H1 (cell line): ENCODE measurements at regions not wholly inside any gene's neighbourhood (a gene's known extent, or its start where the extent isn't known, plus 50 kb on each side); places are given as distances from the start of the nearest gene placed in this dataset.

Experiments used
- CTCF ChIA-PET: fragments of 300-600 bp; sonication (Branson Sonifier 250); formaldehyde crosslinking; loops from one replicate; lab custom pipeline; 2021; ENCODE audit not compliant: partially characterized antibody; lab: Charles Lee
- POLR2A ChIA-PET: fragments of 300-600 bp; sonication (Branson Sonifier 250); formaldehyde crosslinking; loops from one replicate; lab custom pipeline; 2021; ENCODE audit warnings: inconsistent platforms; ENCODE audit not compliant: partially characterized antibody; lab: Charles Lee
- DNase-seq, 2 experiments: peaks; one replicate each; pipeline versions ENCODE4 v3.0.0 to v3.0.0-alpha.2; 2010 to 2022; ENCODE audit warnings: low spot score in 2 of 2, low read depth in 1 of 2, mixed read lengths in 1 of 2
- FAIRE-seq: peaks from 2 replicates; lab custom pipeline; 2011; peaks lifted over from hg19 to GRCh38; lab: Jason Lieb, UNC
- H2AFZ ChIP-seq: 2 replicates; pipeline ENCODE4 v1.8.1; 2012; ENCODE audit warnings: low read length, inconsistent platforms
- H2AK5ac ChIP-seq: 2 replicates; pipeline ENCODE4 v1.6.1; 2013; ENCODE audit warnings: low read depth, low read length
- H2BK120ac ChIP-seq: replicated peaks from 2 replicates; pipeline ENCODE3; 2013; ENCODE audit warnings: low read depth, low read length, inconsistent platforms
- H2BK12ac ChIP-seq: 2 replicates; pipeline ENCODE4 v1.6.1; 2013; ENCODE audit warnings: low read depth, low read length
- H2BK15ac ChIP-seq: 2 replicates; pipeline ENCODE4 v1.6.1; 2013; ENCODE audit warnings: low read length
- H2BK20ac ChIP-seq: 2 replicates; pipeline ENCODE4 v1.6.1; 2013; ENCODE audit warnings: low read length
- H2BK5ac ChIP-seq: 2 replicates; pipeline ENCODE4 v1.6.1; 2013; ENCODE audit warnings: low read depth, low read length
- H3K14ac ChIP-seq: 2 replicates; pipeline ENCODE4 v1.6.1; 2013; ENCODE audit warnings: inconsistent platforms; ENCODE audit not compliant: insufficient read length
- H3K18ac ChIP-seq: 2 replicates; pipeline ENCODE4 v1.6.1; 2013; ENCODE audit warnings: low read length; ENCODE audit errors: extremely low read depth
- H3K23ac ChIP-seq: 2 replicates; pipeline ENCODE4 v1.6.1; 2013; ENCODE audit warnings: inconsistent platforms; ENCODE audit not compliant: insufficient read length
- H3K23me2 ChIP-seq: 2 replicates; pipeline ENCODE4 v1.6.1; 2013; ENCODE audit warnings: low read depth, low read length
- H3K27ac ChIP-seq: 2 replicates; pipeline ENCODE4 v1.6.1; 2011; ENCODE audit warnings: low read depth, low read length, inconsistent platforms
- H3K27me3 ChIP-seq, 4 experiments: replicated peaks in 1 of 4; 1 replicate in 1 of 4; 2 replicates in 3 of 4; pipeline versions ENCODE4 v1.6.1 to v1.8.1; 2011 to 2013; ENCODE audit warnings: low read length in 3 of 4, mild to moderate bottlenecking in 3 of 4, inconsistent platforms in 2 of 4, mixed read lengths in 2 of 4, moderate library complexity in 1 of 4; ENCODE audit not compliant: control insufficient read depth in 3 of 4, insufficient read depth in 3 of 4; ENCODE audit errors: extremely low read depth in 1 of 4
- H3K36me3 ChIP-seq, 4 experiments: 2 replicates each; pipeline versions ENCODE4 v1.6.1 to v1.8.1; 2011 to 2013; ENCODE audit warnings: mild to moderate bottlenecking in 4 of 4, low read length in 3 of 4, moderate library complexity in 2 of 4, control low read depth in 1 of 4, inconsistent platforms in 1 of 4; ENCODE audit not compliant: insufficient read depth in 4 of 4, control insufficient read depth in 2 of 4
- H3K4ac ChIP-seq: replicated peaks from 2 replicates; pipeline ENCODE3; 2013; ENCODE audit warnings: low read length, low read depth, mixed read lengths, inconsistent platforms; ENCODE audit not compliant: insufficient read length
- H3K4me1 ChIP-seq, 4 experiments: replicated peaks in 1 of 4; 1 replicate in 1 of 4; 2 replicates in 3 of 4; pipeline versions ENCODE4 v1.6.1 to v1.8.1; 2011 to 2013; ENCODE audit warnings: low read length in 3 of 4, inconsistent platforms in 2 of 4, mixed read lengths in 1 of 4; ENCODE audit not compliant: insufficient read depth in 4 of 4, control insufficient read depth in 3 of 4
- H3K4me2 ChIP-seq, 2 experiments: 2 replicates each; pipeline versions ENCODE4 v1.6.1 to v1.8.1; 2011 to 2013; ENCODE audit warnings: low read depth in 2 of 2, low read length in 2 of 2, control low read depth in 1 of 2, inconsistent platforms in 1 of 2, mild to moderate bottlenecking in 1 of 2; ENCODE audit not compliant: insufficient read depth in 1 of 2
- H3K4me3 ChIP-seq, 4 experiments: fragments of 200-600, 300-600 bp in 1 of 4; sonication (generic), shearing (Covaris generic), sonication (Bioruptor Twin) in 1 of 4; 2 replicates each; pipeline versions ENCODE4 v1.5.1 to v1.8.1; 2011 to 2016; ENCODE audit warnings: low read length in 4 of 4, low read depth in 3 of 4, control low read depth in 2 of 4, inconsistent platforms in 2 of 4, mild to moderate bottlenecking in 2 of 4, mixed read lengths in 1 of 4, moderate library complexity in 1 of 4; ENCODE audit not compliant: insufficient read depth in 2 of 4; ENCODE audit errors: extremely low read depth in 1 of 4
- H3K56ac ChIP-seq: replicated peaks from 2 replicates; pipeline ENCODE3; 2013; ENCODE audit warnings: low read depth, mild to moderate bottlenecking, mixed read lengths, low read length, inconsistent platforms; ENCODE audit not compliant: insufficient read length
- H3K79me1 ChIP-seq: 2 replicates; pipeline ENCODE4 v1.6.1; 2013; ENCODE audit warnings: low read depth, low read length, control low read depth
- H3K79me2 ChIP-seq, 2 experiments: 2 replicates each; pipeline versions ENCODE4 v1.6.1 to v1.8.1; 2012 to 2013; ENCODE audit warnings: low read length in 2 of 2, mild to moderate bottlenecking in 2 of 2, inconsistent platforms in 1 of 2; ENCODE audit not compliant: insufficient read depth in 2 of 2, control insufficient read depth in 1 of 2
- H3K9ac ChIP-seq, 4 experiments: replicated peaks in 1 of 4; 1 replicate in 1 of 4; 2 replicates in 3 of 4; pipeline versions ENCODE4 v1.6.1 to v1.8.1; 2011 to 2013; ENCODE audit warnings: low read depth in 3 of 4, low read length in 3 of 4, control low read depth in 2 of 4, mild to moderate bottlenecking in 2 of 4, moderate library complexity in 2 of 4, inconsistent platforms in 1 of 4; ENCODE audit errors: extremely low read depth in 1 of 4
- H3K9me3 ChIP-seq, 2 experiments: 2 replicates each; pipeline versions ENCODE4 v1.6.1 to v1.8.1; 2012 to 2013; ENCODE audit warnings: mild to moderate bottlenecking in 2 of 2, moderate library complexity in 2 of 2, control low read depth in 1 of 2, inconsistent platforms in 1 of 2, low read depth in 1 of 2, low read length in 1 of 2, mixed read lengths in 1 of 2; ENCODE audit not compliant: insufficient read depth in 2 of 2
- H4K20me1 ChIP-seq, 2 experiments: replicated peaks in 1 of 2; 2 replicates each; pipeline versions ENCODE3 to v1.8.1; 2011 to 2013; ENCODE audit warnings: inconsistent platforms in 2 of 2, low read length in 2 of 2, mild to moderate bottlenecking in 1 of 2; ENCODE audit not compliant: insufficient read depth in 2 of 2, control insufficient read depth in 1 of 2
- H4K5ac ChIP-seq: 2 replicates; pipeline ENCODE4 v1.6.1; 2013; ENCODE audit warnings: low read length, low read depth, mixed read lengths, inconsistent platforms; ENCODE audit not compliant: insufficient read length
- H4K8ac ChIP-seq: 2 replicates; pipeline ENCODE4 v1.8.0; 2013; ENCODE audit warnings: mild to moderate bottlenecking, moderate library complexity, low read length, inconsistent platforms; ENCODE audit not compliant: insufficient read depth; ENCODE audit errors: extremely low read depth
- H4K91ac ChIP-seq: replicated peaks from 2 replicates; pipeline ENCODE3; 2013; ENCODE audit warnings: low read length, mixed read lengths, inconsistent platforms; ENCODE audit not compliant: insufficient read length
- ATF2 ChIP-seq: IDR thresholded peaks from 2 replicates; pipeline ENCODE4 v1.6.1; 2012; ENCODE audit warnings: low read length, inconsistent platforms
- JUN ChIP-seq: IDR thresholded peaks from 2 replicates; pipeline ENCODE4 v1.6.1; 2011; ENCODE audit warnings: low read depth, mild to moderate bottlenecking, improper control_type of control experiment, low read length
- KDM1A ChIP-seq: fragments of 200-600, 300-600 bp; sonication (generic); IDR thresholded peaks from 2 replicates; pipeline ENCODE4 v1.7.1; 2016; ENCODE audit warnings: mild to moderate bottlenecking, low read length, borderline replicate concordance
- MAFK ChIP-seq: IDR thresholded peaks from 2 replicates; pipeline ENCODE4 v1.6.1; 2012; ENCODE audit warnings: low read depth, mild to moderate bottlenecking, improper control_type of control experiment, low read length
- MAX ChIP-seq: IDR thresholded peaks from 2 replicates; pipeline ENCODE4 v1.6.1; 2012; ENCODE audit warnings: inconsistent platforms
- POLR2AphosphoS5 ChIP-seq: IDR thresholded peaks from 2 replicates; pipeline ENCODE4 v1.6.1; 2011; ENCODE audit warnings: low read depth, low read length
- SP4 ChIP-seq: IDR thresholded peaks from 2 replicates; pipeline ENCODE4 v1.6.1; 2012; ENCODE audit warnings: low read length, inconsistent platforms
- WGBS, 2 experiments: shearing (Covaris generic) in 1 of 2; methylation state at CpG; one replicate each; pipeline versions ENCODE4 v1.1.6 to v1.1.7; 2013 to 2015; ENCODE audit warnings: low lambda C conversion rate in 2 of 2, mixed read lengths in 2 of 2, inconsistent platforms in 1 of 2, low coverage in 1 of 2, missing lambda C conversion rate in 1 of 2; ENCODE audit not compliant: insufficient replicate concordance in 2 of 2, insufficient coverage in 1 of 2, insufficient read length in 1 of 2; ENCODE audit errors: extremely low coverage in 1 of 2, missing lambda C conversion rate in 1 of 2; 5-methylcytosine and 5-hydroxymethylcytosine counted together

- CTCF ChIA-PET: interaction anchor here (1.0 to 1.4 kb wide), 4 partner anchors 8 to 39 kb away, joined by 3 to 6 read pairs (median 4); no protein-coding TSS in a partner anchor
- H2BK12ac ChIP-seq: no peak overlapping the region
- H4K5ac ChIP-seq: no peak overlapping the region
- H2BK5ac ChIP-seq: no peak overlapping the region
- H2BK20ac ChIP-seq: no peak overlapping the region
- no peak overlapping the region for H2AK5ac ChIP-seq
- H3K9ac ChIP-seq: no peak overlapping the region
- POLR2A ChIA-PET: interaction anchor here (1.4 kb wide), 1 partner anchor 18 kb away, joined by 3 read pairs; no protein-coding TSS in a partner anchor
- no peak overlapping the region for H4K91ac ChIP-seq
- H3K4me1 ChIP-seq: peaks cover 0 to 13% (median 7%) of the 10 kb centered on the region in 4 experiments; a peak in 5 of 7 replicates
- no peak overlapping the region for H4K8ac ChIP-seq
- H3K18ac ChIP-seq: no peak overlapping the region
- no peak overlapping the region for H3K4ac ChIP-seq
- H3K4me2 ChIP-seq: no peak overlapping the region
- H3K23me2 ChIP-seq: no peaks in the 10 kb centered on the region
- H3K9me3 ChIP-seq: no peaks in the 10 kb centered on the region
- H3K79me1 ChIP-seq: no peaks in the 10 kb centered on the region
- H3K27me3 ChIP-seq: no peaks in the 10 kb centered on the region; a peak in 1 of 7 replicates
- H3K27ac ChIP-seq: no peak overlapping the region
- H3K14ac ChIP-seq: no peak overlapping the region
- H2AFZ ChIP-seq: no peak overlapping the region
- no peak overlapping the region for H3K56ac ChIP-seq
- no peaks in the 10 kb centered on the region for H4K20me1 ChIP-seq
- no peaks in the 10 kb centered on the region for H3K36me3 ChIP-seq
- H3K23ac ChIP-seq: no peak overlapping the region
- H3K4me3 ChIP-seq: no peak overlapping the region
- 86% methylated on average over 1 of the region's 1 CpG; no CpG with 5 or more reads in 1 of the 2 experiments for WGBS, 2 experiments
- no peak for FAIRE-seq
- DNase-seq: no peak
- no peaks in the 10 kb centered on the region for H3K79me2 ChIP-seq
- H2BK15ac ChIP-seq: no peak overlapping the region
- TF ChIP-seq JUN (no peak), ATF2 (no peak), KDM1A (no peak), SP4 (no peak), MAX (no peak), POLR2AphosphoS5 (no peak), MAFK (no peak)
- H2BK120ac ChIP-seq: no peak overlapping the region
Observed at GRCh38 chr4:84219656-84220055, 279.4 kb downstream of the NKX6-1 start.
